ENCODE measurements at regions not wholly inside any gene's neighbourhood (a gene's known extent, or its start where the extent isn't known, plus 50 kb on each side); places are given as distances from the start of the nearest gene placed in this dataset.
A peak's percentile ranks its signal among the peaks of the same experiment; 100 is the strongest.

DNA sequence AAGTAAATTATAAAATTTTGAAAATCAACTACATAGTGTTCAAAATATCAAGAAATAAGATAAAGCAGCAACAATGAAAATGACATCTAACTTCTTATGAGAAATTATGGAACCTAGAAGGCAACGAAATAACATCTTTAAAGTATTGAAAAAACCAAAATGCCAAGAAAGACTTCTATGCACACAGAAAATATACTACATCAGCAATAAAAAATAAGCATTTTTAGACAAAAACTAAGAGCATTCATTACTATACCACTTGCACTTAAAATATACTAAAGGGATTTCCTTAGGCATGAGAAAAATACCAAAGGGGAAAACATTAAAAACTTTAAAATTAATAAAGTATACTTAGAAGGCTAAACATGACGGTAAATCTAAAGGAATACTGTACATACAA, 556.3 kb downstream of the NUP35 start (continued):
- TF ChIP-seq PHB2 (IDR thresholded peaks at IDR 0.05; ENCODE audit: low read depth), result no peak
- peak; percentile 87 for TF ChIP-seq ZNF316 (IDR thresholded peaks at IDR 0.05)
- TF ChIP-seq ZNF449 (CRISPR knock-in tag; IDR thresholded peaks at IDR 0.05), result no peak
- TF ChIP-seq TFAM (CRISPR knock-in tag; conservative IDR thresholded peaks at IDR 0.05), result no peak
- no peak for TF ChIP-seq ZBED1 (IDR thresholded peaks at IDR 0.05)
- TF ChIP-seq ZNF324 (CRISPR knock-in tag; IDR thresholded peaks at IDR 0.05), result no peak
- no peak for TF ChIP-seq ZNF518B (CRISPR knock-in tag; IDR thresholded peaks at IDR 0.05)

GRCh38 chr2:183684686-183685085, 560.4 kb downstream of the NUP35 start:
- Histone ChIP-seq H3K9me3 (replicated peaks; ENCODE audit: control insufficient read depth, insufficient read depth, low read depth, low read length) (no peaks in the 10 kb centered on the region), H3K4me3 (no peak overlapping the region), H3K9me1 (ENCODE audit: control insufficient read depth, insufficient read depth, low read length) (no peaks in the 10 kb centered on the region), H3K27ac (ENCODE audit: extremely low read depth, low read depth, low read length) (no peak overlapping the region), H3K27me3 (ENCODE audit: control insufficient read depth in 2 of 2, insufficient read depth in 2 of 2, low read length in 2 of 2) (no peaks in the 10 kb centered on the region), H3K9ac (ENCODE audit: insufficient read depth in 1 of 2, low read depth in 2 of 2, low read length in 2 of 2) (no peak overlapping the region), H3K4me1 (replicated peaks in 1 of 2; ENCODE audit: control insufficient read depth in 2 of 2, insufficient read depth in 2 of 2, low read length in 2 of 2) (no peaks in the 10 kb centered on the region), H2AFZ (ENCODE audit: low read depth, low read length) (no peak overlapping the region), H3K4me2 (ENCODE audit: insufficient read depth, low read length) (no peak overlapping the region), H3K36me3 (ENCODE audit: control insufficient read depth, insufficient read depth, low read length) (no peaks in the 10 kb centered on the region), H4K20me1 (replicated peaks; ENCODE audit: control insufficient read depth, insufficient read depth, low read length) (no peaks in the 10 kb centered on the region), H3K79me2 (ENCODE audit: control insufficient read depth, insufficient read depth, low read length) (no peaks in the 10 kb centered on the region)
- ATAC-seq, result no peak
- ChIA-PET CTCF (ENCODE audit: low intra/inter-chr PET ratio) (no interaction called here), POLR2A (no interaction called here)
- no TSS peak for BruUV-seq (replicated peaks)
- no peak for DNase-seq (ENCODE audit: extremely low read depth in 1 of 4, low spot score in 3 of 4)
- 3% methylated on average over 2 of the region's 2 CpGs for WGBS (ENCODE audit: insufficient coverage, low coverage, missing lambda C conversion rate)
- FAIRE-seq, result no peak
- in situ Hi-C loops (cut with MboI), result no loop called here
- intact Hi-C loops (cut with micrococcal nuclease), result no loop called here
- TF ChIP-seq NFXL1 (CRISPR knock-in tag; IDR thresholded peaks at IDR 0.05) (no peak), ZNF76 (CRISPR knock-in tag; IDR thresholded peaks at IDR 0.05; ENCODE audit: borderline replicate concordance) (no peak), CBFA2T2 (conservative IDR thresholded peaks at IDR 0.05) (no peak), DPF2 (IDR thresholded peaks at IDR 0.05) (no peak), TCF7 (IDR thresholded peaks at IDR 0.05; ENCODE audit: borderline replicate concordance) (no peak), PHF8 (IDR thresholded peaks at IDR 0.05; ENCODE audit: borderline replicate concordance, low read length) (no peak), CAMTA2 (CRISPR knock-in tag; conservative IDR thresholded peaks at IDR 0.05) (no peak)
- TF ChIP-seq, protein P1, sequence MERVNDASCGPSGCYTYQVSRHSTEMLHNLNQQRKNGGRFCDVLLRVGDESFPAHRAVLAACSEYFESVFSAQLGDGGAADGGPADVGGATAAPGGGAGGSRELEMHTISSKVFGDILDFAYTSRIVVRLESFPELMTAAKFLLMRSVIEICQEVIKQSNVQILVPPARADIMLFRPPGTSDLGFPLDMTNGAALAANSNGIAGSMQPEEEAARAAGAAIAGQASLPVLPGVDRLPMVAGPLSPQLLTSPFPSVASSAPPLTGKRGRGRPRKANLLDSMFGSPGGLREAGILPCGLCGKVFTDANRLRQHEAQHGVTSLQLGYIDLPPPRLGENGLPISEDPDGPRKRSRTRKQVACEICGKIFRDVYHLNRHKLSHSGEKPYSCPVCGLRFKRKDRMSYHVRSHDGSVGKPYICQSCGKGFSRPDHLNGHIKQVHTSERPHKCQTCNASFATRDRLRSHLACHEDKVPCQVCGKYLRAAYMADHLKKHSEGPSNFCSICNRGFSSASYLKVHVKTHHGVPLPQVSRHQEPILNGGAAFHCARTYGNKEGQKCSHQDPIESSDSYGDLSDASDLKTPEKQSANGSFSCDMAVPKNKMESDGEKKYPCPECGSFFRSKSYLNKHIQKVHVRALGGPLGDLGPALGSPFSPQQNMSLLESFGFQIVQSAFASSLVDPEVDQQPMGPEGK (CRISPR knock-in tag; IDR thresholded peaks at IDR 0.05; ENCODE audit: borderline replicate concordance), result no peak
- TF ChIP-seq, protein P2, sequence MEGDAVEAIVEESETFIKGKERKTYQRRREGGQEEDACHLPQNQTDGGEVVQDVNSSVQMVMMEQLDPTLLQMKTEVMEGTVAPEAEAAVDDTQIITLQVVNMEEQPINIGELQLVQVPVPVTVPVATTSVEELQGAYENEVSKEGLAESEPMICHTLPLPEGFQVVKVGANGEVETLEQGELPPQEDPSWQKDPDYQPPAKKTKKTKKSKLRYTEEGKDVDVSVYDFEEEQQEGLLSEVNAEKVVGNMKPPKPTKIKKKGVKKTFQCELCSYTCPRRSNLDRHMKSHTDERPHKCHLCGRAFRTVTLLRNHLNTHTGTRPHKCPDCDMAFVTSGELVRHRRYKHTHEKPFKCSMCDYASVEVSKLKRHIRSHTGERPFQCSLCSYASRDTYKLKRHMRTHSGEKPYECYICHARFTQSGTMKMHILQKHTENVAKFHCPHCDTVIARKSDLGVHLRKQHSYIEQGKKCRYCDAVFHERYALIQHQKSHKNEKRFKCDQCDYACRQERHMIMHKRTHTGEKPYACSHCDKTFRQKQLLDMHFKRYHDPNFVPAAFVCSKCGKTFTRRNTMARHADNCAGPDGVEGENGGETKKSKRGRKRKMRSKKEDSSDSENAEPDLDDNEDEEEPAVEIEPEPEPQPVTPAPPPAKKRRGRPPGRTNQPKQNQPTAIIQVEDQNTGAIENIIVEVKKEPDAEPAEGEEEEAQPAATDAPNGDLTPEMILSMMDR (IDR thresholded peaks at IDR 0.05 in 2 of 3, conservative IDR thresholded peaks at IDR 0.05 in 1 of 3; ENCODE audit: insufficient read depth in 2 of 3, low read depth in 1 of 3, low read length in 3 of 3), result no peak
